DOHH2 (cell line): ENCODE measurements at regions not wholly inside any gene's neighbourhood (a gene's known extent, or its start where the extent isn't known, plus 50 kb on each side); places are given as distances from the start of the nearest gene placed in this dataset.

Experiments used
- H3F3A ChIP-seq: fragments of 200-600 bp; sonication (generic), shearing (Covaris generic); 2 replicates; pipeline ENCODE4 v1.6.0; 2016; ENCODE audit warnings: antibody characterized with exemption, mild to moderate bottlenecking; ENCODE audit not compliant: control insufficient read depth, insufficient read depth
- H3K27ac ChIP-seq: fragments of 200-600 bp; sonication (generic); 2 replicates; pipeline ENCODE4 v1.5.1; 2014; ENCODE audit warnings: low read depth, mild to moderate bottlenecking, low read length, moderate library complexity
- H3K27me3 ChIP-seq: fragments of 200-600 bp; sonication (generic); 2 replicates; pipeline ENCODE4 v1.6.1; 2014; ENCODE audit warnings: mild to moderate bottlenecking, low read length, mixed read lengths; ENCODE audit not compliant: control insufficient read depth
- H3K36me3 ChIP-seq: fragments of 200-600 bp; sonication (generic); 2 replicates; pipeline ENCODE4 v1.6.1; 2014; ENCODE audit warnings: mild to moderate bottlenecking, low read length, moderate library complexity, mixed read lengths; ENCODE audit not compliant: control insufficient read depth
- H3K4me1 ChIP-seq: fragments of 200-600 bp; sonication (generic); 2 replicates; pipeline ENCODE4 v1.6.1; 2014; ENCODE audit warnings: mild to moderate bottlenecking, low read length, mixed read lengths; ENCODE audit not compliant: control insufficient read depth
- H3K4me2 ChIP-seq: fragments of 200-600 bp; sonication (generic); 2 replicates; pipeline ENCODE4 v1.6.0; 2014; ENCODE audit warnings: mild to moderate bottlenecking, low read length, moderate library complexity
- H3K4me3 ChIP-seq: fragments of 200-600 bp; sonication (generic); 2 replicates; pipeline ENCODE4 v1.5.1; 2014; ENCODE audit warnings: mild to moderate bottlenecking, low read length, mixed read lengths
- H3K79me2 ChIP-seq: fragments of 200-600 bp; sonication (generic); 2 replicates; pipeline ENCODE4 v1.6.1; 2014; ENCODE audit warnings: mild to moderate bottlenecking, low read length, mixed read lengths; ENCODE audit not compliant: control insufficient read depth
- H3K9me2 ChIP-seq: fragments of 200-600 bp; sonication (generic); replicated peaks from 2 replicates; pipeline ENCODE4 v1.6.1; 2014; ENCODE audit warnings: mild to moderate bottlenecking, low read length, mixed read lengths; ENCODE audit not compliant: control insufficient read depth
- H3K9me3 ChIP-seq: fragments of 200-600 bp; sonication (generic); 2 replicates; pipeline ENCODE4 v1.6.1; 2014; ENCODE audit warnings: antibody characterized with exemption, low read length, mixed read lengths; ENCODE audit not compliant: control insufficient read depth, insufficient read depth
- H4K20me1 ChIP-seq: fragments of 200-600 bp; sonication (generic); 2 replicates; pipeline ENCODE4 v1.6.0; 2014; ENCODE audit warnings: low read depth, mild to moderate bottlenecking, antibody characterized with exemption, low read length, moderate library complexity; ENCODE audit not compliant: control insufficient read depth, insufficient read depth
- CTCF ChIP-seq: fragments of 200-600 bp; sonication (generic); IDR thresholded peaks from one replicate; pipeline ENCODE4 v1.5.1; 2014; ENCODE audit warnings: antibody characterized with exemption, mild to moderate bottlenecking, low read depth, low read length; ENCODE audit not compliant: poor library complexity, severe bottlenecking
- EZH2phosphoT487 ChIP-seq: fragments of 200-600 bp; sonication (generic); IDR thresholded peaks from 2 replicates; pipeline ENCODE4 v1.6.1; 2017; ENCODE audit warnings: borderline replicate concordance, mild to moderate bottlenecking, antibody characterized with exemption, low read length, moderate library complexity, mixed read lengths

GRCh38 chr4:133014473-133015135 is 134.5 kb upstream of the PCDH10 start:
- H3K4me3 ChIP-seq = no peak overlapping the region
- H3K36me3 ChIP-seq = no peaks in the 10 kb centered on the region
- no peaks in the 10 kb centered on the region for H3F3A ChIP-seq
- no peaks in the 10 kb centered on the region for H3K9me3 ChIP-seq
- H3K4me2 ChIP-seq = no peak overlapping the region
- H3K4me1 ChIP-seq = no peaks in the 10 kb centered on the region
- H3K27me3 ChIP-seq = no peaks in the 10 kb centered on the region
- H4K20me1 ChIP-seq = no peaks in the 10 kb centered on the region
- no peaks in the 10 kb centered on the region for H3K79me2 ChIP-seq
- no peaks in the 10 kb centered on the region for H3K9me2 ChIP-seq
- TF ChIP-seq EZH2phosphoT487 = no peak
- no peak overlapping the region for H3K27ac ChIP-seq

GRCh38 chr4:133045288-133045687 is 103.8 kb upstream of the PCDH10 start:
- no peaks in the 10 kb centered on the region for H3K79me2 ChIP-seq
- no peaks in the 10 kb centered on the region for H3F3A ChIP-seq
- H4K20me1 ChIP-seq = no peaks in the 10 kb centered on the region
- no peaks in the 10 kb centered on the region; the same call in 1 of the 2 replicates for H3K9me3 ChIP-seq
- no peaks in the 10 kb centered on the region for H3K4me1 ChIP-seq
- H3K27me3 ChIP-seq = no peaks in the 10 kb centered on the region
- H3K4me3 ChIP-seq = no peak overlapping the region
- H3K4me2 ChIP-seq = no peak overlapping the region
- TF ChIP-seq CTCF = no peak
- TF ChIP-seq EZH2phosphoT487 = no peak
- H3K27ac ChIP-seq = no peak overlapping the region
- H3K36me3 ChIP-seq = no peaks in the 10 kb centered on the region
- H3K9me2 ChIP-seq = no peaks in the 10 kb centered on the region

- H3K27ac ChIP-seq = no peak overlapping the region
- H3F3A ChIP-seq = no peaks in the 10 kb centered on the region
- no peaks in the 10 kb centered on the region for H3K36me3 ChIP-seq
- H3K27me3 ChIP-seq = no peaks in the 10 kb centered on the region
- H3K4me1 ChIP-seq = no peaks in the 10 kb centered on the region
- no peaks in the 10 kb centered on the region; the same call in 1 of the 2 replicates for H3K9me3 ChIP-seq
- H4K20me1 ChIP-seq = no peaks in the 10 kb centered on the region
- H3K4me2 ChIP-seq = no peak overlapping the region
- TF ChIP-seq CTCF = no peak
- TF ChIP-seq EZH2phosphoT487 = no peak
- no peaks in the 10 kb centered on the region for H3K9me2 ChIP-seq
- H3K79me2 ChIP-seq = no peaks in the 10 kb centered on the region
- H3K4me3 ChIP-seq = no peak overlapping the region
Observed at GRCh38 chr4:133046156-133046555, 102.9 kb upstream of the PCDH10 start.

- Histone ChIP-seq H3K27me3 (no peaks in the 10 kb centered on the region), H3K9me2 (no peaks in the 10 kb centered on the region), H3K79me2 (no peaks in the 10 kb centered on the region), H3K4me2 (no peak overlapping the region), H3K9me3 (no peaks in the 10 kb centered on the region), H3K36me3 (no peaks in the 10 kb centered on the region), H3K4me3 (no peak overlapping the region), H4K20me1 (no peaks in the 10 kb centered on the region), H3F3A (no peaks in the 10 kb centered on the region), H3K27ac (no peak overlapping the region), H3K4me1 (no peaks in the 10 kb centered on the region)
- TF ChIP-seq EZH2phosphoT487 (no peak), CTCF (no peak)
Observed at GRCh38 chr4:133058701-133059100, 90.4 kb upstream of the PCDH10 start.
